Fibroblast of lung (primary cell): ENCODE measurements at regions not wholly inside any gene's neighbourhood (a gene's known extent, or its start where the extent isn't known, plus 50 kb on each side); places are given as distances from the start of the nearest gene placed in this dataset.

Source experiments
- DNase-seq, 2 donors: peaks; one replicate each; pipeline versions ENCODE4 v3.0.0 to v3.0.0-alpha.2; 2010; ENCODE audit warnings: low read depth in 2 of 2
- H2AFZ ChIP-seq: 2 replicates; pipeline ENCODE4 v1.5.1; 2012; ENCODE audit warnings: low read length, control low read depth, inconsistent platforms
- H3K27ac ChIP-seq: 2 replicates; pipeline ENCODE4 v1.5.1; 2011; ENCODE audit warnings: low read length, control low read depth; ENCODE audit not compliant: insufficient read depth
- H3K27me3 ChIP-seq: 2 replicates; pipeline ENCODE4 v1.5.1; 2011; ENCODE audit warnings: mild to moderate bottlenecking, low read length; ENCODE audit not compliant: control insufficient read depth, insufficient read depth
- H3K36me3 ChIP-seq: 2 replicates; pipeline ENCODE4 v1.5.1; 2011; ENCODE audit warnings: low read length; ENCODE audit not compliant: control insufficient read depth, insufficient read depth
- H3K4me1 ChIP-seq: 2 replicates; pipeline ENCODE4 v1.5.1; 2011; ENCODE audit warnings: low read length; ENCODE audit not compliant: control insufficient read depth, insufficient read depth; ENCODE audit errors: extremely low read depth
- H3K4me2 ChIP-seq: 2 replicates; pipeline ENCODE4 v1.5.1; 2011; ENCODE audit warnings: low read length, control low read depth; ENCODE audit not compliant: insufficient read depth; ENCODE audit errors: extremely low read depth
- H3K4me3 ChIP-seq, 4 experiments: fragments of 200-600 bp in 1 of 4; sonication (generic) in 1 of 4; replicated peaks in 1 of 4; 2 replicates each; pipeline ENCODE4 v1.5.1; 2011 to 2016; ENCODE audit warnings: low read length in 4 of 4, low read depth in 3 of 4, mild to moderate bottlenecking in 3 of 4, control low read depth in 2 of 4, inconsistent platforms in 1 of 4, mixed read lengths in 1 of 4; ENCODE audit not compliant: insufficient read depth in 1 of 4; ENCODE audit errors: control extremely low read depth in 1 of 4
- H3K79me2 ChIP-seq: 2 replicates; pipeline ENCODE4 v1.5.1; 2012; ENCODE audit warnings: mild to moderate bottlenecking, low read length, inconsistent platforms; ENCODE audit not compliant: control insufficient read depth, insufficient read depth
- H3K9ac ChIP-seq: 2 replicates; pipeline ENCODE4 v1.5.1; 2011; ENCODE audit warnings: mild to moderate bottlenecking, low read length, control low read depth; ENCODE audit not compliant: insufficient read depth
- H3K9me3 ChIP-seq: 2 replicates; pipeline ENCODE4 v1.5.1; 2012; ENCODE audit warnings: low read depth, low read length; ENCODE audit not compliant: control insufficient read depth, insufficient read depth
- H4K20me1 ChIP-seq: 2 replicates; pipeline ENCODE4 v1.5.1; 2011; ENCODE audit warnings: low read length; ENCODE audit not compliant: control insufficient read depth, insufficient read depth; ENCODE audit errors: extremely low read depth
- CTCF ChIP-seq, 2 donors: IDR thresholded peaks in 1 of 2; conservative IDR thresholded peaks in 1 of 2; 1 replicate in 1 of 2; 2 replicates in 1 of 2; pipeline ENCODE4 v1.5.1; 2011 to 2012; ENCODE audit warnings: low read length in 2 of 2, control low read depth in 1 of 2, inconsistent platforms in 1 of 2, low read depth in 1 of 2, mild to moderate bottlenecking in 1 of 2
- EZH2 ChIP-seq: IDR thresholded peaks from 2 replicates; pipeline ENCODE4 v1.5.1; 2012; ENCODE audit warnings: low read length, control low read depth, mild to moderate bottlenecking; ENCODE audit errors: missing control alignments

GRCh38 chr20:60310560-60311349 lies 352.5 kb downstream of the CDH26 start:
- no peaks in the 10 kb centered on the region for H3K36me3 ChIP-seq
- H4K20me1 ChIP-seq: no peaks in the 10 kb centered on the region
- no peak overlapping the region for H3K4me2 ChIP-seq
- no peak for DNase-seq
- no peak for TF ChIP-seq EZH2
- no peak for TF ChIP-seq CTCF (conservative IDR thresholded peaks at IDR 0.05 in 1 of 2, IDR thresholded peaks at IDR 0.05 in 1 of 2; ENCODE audit: low read depth in 1 of 2, low read length in 2 of 2)
- H3K4me1 ChIP-seq: no peaks in the 10 kb centered on the region
- no peak overlapping the region for H3K27ac ChIP-seq
- H2AFZ ChIP-seq: no peak overlapping the region
- no peak overlapping the region for H3K9ac ChIP-seq
- no peak overlapping the region for H3K4me3 ChIP-seq
- H3K9me3 ChIP-seq: no peaks in the 10 kb centered on the region
- no peaks in the 10 kb centered on the region for H3K79me2 ChIP-seq
- H3K27me3 ChIP-seq: no peaks in the 10 kb centered on the region

GRCh38 chr20:60313191-60313590 lies 355.0 kb downstream of the CDH26 start:
- no peaks in the 10 kb centered on the region for H3K79me2 ChIP-seq
- no peaks in the 10 kb centered on the region for H3K36me3 ChIP-seq
- H2AFZ ChIP-seq: no peak overlapping the region
- no peak overlapping the region for H3K4me3 ChIP-seq
- no peak overlapping the region for H3K4me2 ChIP-seq
- no peaks in the 10 kb centered on the region for H3K27me3 ChIP-seq
- H3K4me1 ChIP-seq: no peaks in the 10 kb centered on the region
- no peak for DNase-seq
- H3K9ac ChIP-seq: no peak overlapping the region
- TF ChIP-seq CTCF (conservative IDR thresholded peaks at IDR 0.05 in 1 of 2, IDR thresholded peaks at IDR 0.05 in 1 of 2; ENCODE audit: low read depth in 1 of 2, low read length in 2 of 2) (no peak), EZH2 (no peak)
- no peak overlapping the region for H3K27ac ChIP-seq
- no peaks in the 10 kb centered on the region for H4K20me1 ChIP-seq
- H3K9me3 ChIP-seq: no peaks in the 10 kb centered on the region

- Histone ChIP-seq H3K9me3 (no peaks in the 10 kb centered on the region), H3K36me3 (no peaks in the 10 kb centered on the region), H3K4me3 (no peak overlapping the region), H2AFZ (no peak overlapping the region), H3K27ac (no peak overlapping the region), H3K9ac (no peak overlapping the region), H3K79me2 (no peaks in the 10 kb centered on the region), H3K4me2 (no peak overlapping the region), H3K27me3 (no peaks in the 10 kb centered on the region), H4K20me1 (no peaks in the 10 kb centered on the region), H3K4me1 (no peaks in the 10 kb centered on the region)
- TF ChIP-seq EZH2 (no peak), CTCF (conservative IDR thresholded peaks at IDR 0.05 in 1 of 2, IDR thresholded peaks at IDR 0.05 in 1 of 2; ENCODE audit: low read depth in 1 of 2, low read length in 2 of 2) (no peak)
- DNase-seq: no peak
Measured at GRCh38 chr20:60313614-60314013, 355.4 kb downstream of the CDH26 start.
